HL-60 (cell line): ENCODE measurements at regions not wholly inside any gene's neighbourhood (a gene's known extent, or its start where the extent isn't known, plus 50 kb on each side); places are given as distances from the start of the nearest gene placed in this dataset.

Experiments
- DNase-seq, 2 experiments: peaks; one replicate each; pipeline ENCODE4 v3.0.0-alpha.2; 2010 to 2020; ENCODE audit warnings: low read depth in 1 of 2, low spot score in 1 of 2
- H3K27ac ChIP-seq: fragments of 250-450 bp; sonication (Bioruptor Pico); replicated peaks from 2 replicates; pipeline ENCODE4 v1.5.1; 2020; ENCODE audit warnings: mild to moderate bottlenecking, moderate library complexity
- H3K27me3 ChIP-seq: fragments of 250-450 bp; sonication (Bioruptor Pico); 2 replicates; pipeline ENCODE4 v1.5.1; 2021; ENCODE audit warnings: mild to moderate bottlenecking, moderate library complexity; ENCODE audit not compliant: insufficient read depth, poor library complexity, severe bottlenecking
- H3K4me3 ChIP-seq: replicated peaks from 2 replicates; pipeline ENCODE4 v1.5.1; 2011; ENCODE audit warnings: mild to moderate bottlenecking, control low read depth, low read length; ENCODE audit not compliant: insufficient read depth
- CTCF ChIP-seq: IDR thresholded peaks from one replicate; pipeline ENCODE4 v1.5.1; 2011; ENCODE audit warnings: low read length, control low read depth, inconsistent platforms; ENCODE audit not compliant: insufficient read depth
- GABPA ChIP-seq: IDR thresholded peaks from 2 replicates; pipeline ENCODE4 v1.6.1; 2012; ENCODE audit warnings: low read depth
- POLR2AphosphoS5 ChIP-seq: IDR thresholded peaks from 2 replicates; pipeline ENCODE4 v1.6.1; 2012; ENCODE audit warnings: low read depth
- REST ChIP-seq: IDR thresholded peaks from 2 replicates; pipeline ENCODE4 v1.6.1; 2012; ENCODE audit warnings: low read depth; ENCODE audit not compliant: insufficient replicate concordance
- SPI1 ChIP-seq: IDR thresholded peaks from 2 replicates; pipeline ENCODE4 v1.6.1; 2012; ENCODE audit warnings: low read depth, mild to moderate bottlenecking, borderline replicate concordance

- DNase-seq = no peak
- H3K27me3 ChIP-seq = no peaks in the 10 kb centered on the region
- TF ChIP-seq SPI1 = no peak
- no peak for TF ChIP-seq CTCF
- TF ChIP-seq GABPA = no peak
- no peak for TF ChIP-seq REST
- no peak for TF ChIP-seq POLR2AphosphoS5
- no peak overlapping the region for H3K27ac ChIP-seq
- H3K4me3 ChIP-seq = no peak overlapping the region
Measured at GRCh38 chr9:23447944-23448343, 378.1 kb downstream of the ELAVL2 start.

- Histone ChIP-seq H3K27me3 (no peaks in the 10 kb centered on the region), H3K27ac (no peak overlapping the region), H3K4me3 (no peak overlapping the region)
- no peak for DNase-seq
- TF ChIP-seq SPI1 (no peak), POLR2AphosphoS5 (no peak), GABPA (no peak), REST (no peak), CTCF (no peak)
Measured at GRCh38 chr9:23451802-23452418, 374.1 kb downstream of the ELAVL2 start.

- no peak for DNase-seq
- Histone ChIP-seq H3K4me3 (no peak overlapping the region), H3K27me3 (no peaks in the 10 kb centered on the region), H3K27ac (no peak overlapping the region)
- TF ChIP-seq POLR2AphosphoS5 = no peak
- TF ChIP-seq REST = no peak
- no peak for TF ChIP-seq CTCF
- no peak for TF ChIP-seq GABPA
- no peak for TF ChIP-seq SPI1
Measured at GRCh38 chr9:23464275-23464674, 361.8 kb downstream of the ELAVL2 start.
